ENCODE measurements at regions not wholly inside any gene's neighbourhood (a gene's known extent, or its start where the extent isn't known, plus 50 kb on each side); places are given as distances from the start of the nearest gene placed in this dataset.
"Not testable (repeated sequence)": the region's sequence is repeated elsewhere in the genome, so short reads cannot be mapped to it uniquely, and the experiment has no call there.

DNA sequence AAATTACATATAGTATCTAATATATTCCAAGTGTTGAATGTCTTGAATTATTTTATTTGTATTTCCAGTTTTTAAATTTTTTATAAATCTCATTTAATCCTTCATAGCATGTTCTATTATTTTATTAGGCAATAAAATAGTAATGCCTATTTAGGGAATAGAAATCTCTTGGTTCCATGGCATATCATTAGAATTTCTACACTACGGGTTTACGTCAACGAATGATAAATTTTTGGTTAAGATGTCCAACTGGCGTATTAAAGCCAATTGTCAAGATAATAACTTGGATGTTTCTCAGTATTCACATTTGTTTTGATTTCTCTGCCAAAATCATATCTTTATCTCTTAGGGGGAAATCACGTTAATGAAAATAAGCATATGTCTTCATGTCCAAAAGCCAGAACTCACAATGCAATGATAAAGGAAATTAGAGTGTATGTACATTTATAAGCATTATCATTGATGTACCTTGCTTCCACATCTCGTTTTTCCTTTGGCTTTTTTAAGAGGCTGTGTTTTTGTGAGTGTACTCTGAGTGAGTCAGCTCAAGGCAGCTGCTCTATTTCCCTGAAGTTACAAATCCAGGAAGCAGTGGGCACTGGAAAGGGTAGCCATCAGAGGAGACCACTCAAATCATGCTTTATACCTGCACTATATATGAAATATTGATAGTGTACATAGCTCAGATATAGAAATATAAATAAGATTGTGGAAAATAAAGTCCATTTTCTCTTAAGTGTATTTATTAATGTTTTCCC, 115.8 kb upstream of the PDE1A start:
- H3K27me3 Mint-ChIP-seq (ENCODE audit: low read depth): no peaks in the 10 kb centered on the region
- peaks cover 5% of the 10 kb centered on the region for H3K4me1 Mint-ChIP-seq
- TF ChIP-seq, protein P1, sequence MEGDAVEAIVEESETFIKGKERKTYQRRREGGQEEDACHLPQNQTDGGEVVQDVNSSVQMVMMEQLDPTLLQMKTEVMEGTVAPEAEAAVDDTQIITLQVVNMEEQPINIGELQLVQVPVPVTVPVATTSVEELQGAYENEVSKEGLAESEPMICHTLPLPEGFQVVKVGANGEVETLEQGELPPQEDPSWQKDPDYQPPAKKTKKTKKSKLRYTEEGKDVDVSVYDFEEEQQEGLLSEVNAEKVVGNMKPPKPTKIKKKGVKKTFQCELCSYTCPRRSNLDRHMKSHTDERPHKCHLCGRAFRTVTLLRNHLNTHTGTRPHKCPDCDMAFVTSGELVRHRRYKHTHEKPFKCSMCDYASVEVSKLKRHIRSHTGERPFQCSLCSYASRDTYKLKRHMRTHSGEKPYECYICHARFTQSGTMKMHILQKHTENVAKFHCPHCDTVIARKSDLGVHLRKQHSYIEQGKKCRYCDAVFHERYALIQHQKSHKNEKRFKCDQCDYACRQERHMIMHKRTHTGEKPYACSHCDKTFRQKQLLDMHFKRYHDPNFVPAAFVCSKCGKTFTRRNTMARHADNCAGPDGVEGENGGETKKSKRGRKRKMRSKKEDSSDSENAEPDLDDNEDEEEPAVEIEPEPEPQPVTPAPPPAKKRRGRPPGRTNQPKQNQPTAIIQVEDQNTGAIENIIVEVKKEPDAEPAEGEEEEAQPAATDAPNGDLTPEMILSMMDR (IDR thresholded peaks at IDR 0.05; ENCODE audit: unreplicated experiment): no peak
- no peak overlapping the region for H3K27ac Mint-ChIP-seq
- no peaks in the 10 kb centered on the region for H3K9me3 Mint-ChIP-seq
- no peak for DNase-seq (ENCODE audit: low spot score in 2 of 2, unreplicated experiment in 2 of 2)
- no peaks in the 10 kb centered on the region for H3K36me3 Mint-ChIP-seq
- no peak overlapping the region for H3K4me3 Mint-ChIP-seq

DNA sequence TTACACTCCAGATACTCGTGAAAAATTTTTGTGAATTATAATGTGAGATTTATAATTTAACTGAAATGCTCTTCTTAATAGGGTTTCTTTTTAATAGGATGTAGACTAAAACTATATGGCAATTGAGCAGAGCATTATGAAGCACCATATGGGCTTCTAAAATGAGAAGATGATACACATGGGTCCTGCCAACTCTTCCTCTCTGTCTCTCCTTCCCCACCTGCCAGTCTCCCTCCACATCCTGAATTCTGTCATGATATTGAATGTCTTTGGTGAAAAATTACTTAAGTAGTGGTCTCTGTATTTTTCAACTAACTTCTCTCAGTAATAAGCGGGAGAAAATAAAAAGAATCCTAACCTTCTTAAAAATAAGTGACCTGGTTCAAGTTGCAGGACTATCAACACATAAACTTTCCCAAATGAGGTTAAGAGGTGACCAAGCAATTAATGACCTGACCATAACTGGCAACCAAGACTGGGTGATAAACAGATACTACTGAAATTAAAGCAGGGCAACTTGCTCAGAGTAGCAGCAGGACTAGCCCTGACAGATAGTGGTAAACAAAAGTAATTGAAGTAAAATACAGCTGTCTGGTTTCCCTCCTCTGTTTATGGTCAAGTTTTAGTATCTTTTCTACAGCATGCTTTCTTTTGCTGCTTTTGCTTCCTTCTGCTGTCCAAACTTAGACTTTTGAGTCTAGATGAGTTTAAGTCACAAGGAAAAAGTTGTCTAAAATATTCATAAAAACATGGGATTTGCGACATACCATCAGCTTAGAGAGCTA, 117.1 kb upstream of the PDE1A start:
- Mint-ChIP-seq H3K4me1 (peaks cover 16% of the 10 kb centered on the region), H3K27me3 (ENCODE audit: low read depth) (no peaks in the 10 kb centered on the region)

DNA sequence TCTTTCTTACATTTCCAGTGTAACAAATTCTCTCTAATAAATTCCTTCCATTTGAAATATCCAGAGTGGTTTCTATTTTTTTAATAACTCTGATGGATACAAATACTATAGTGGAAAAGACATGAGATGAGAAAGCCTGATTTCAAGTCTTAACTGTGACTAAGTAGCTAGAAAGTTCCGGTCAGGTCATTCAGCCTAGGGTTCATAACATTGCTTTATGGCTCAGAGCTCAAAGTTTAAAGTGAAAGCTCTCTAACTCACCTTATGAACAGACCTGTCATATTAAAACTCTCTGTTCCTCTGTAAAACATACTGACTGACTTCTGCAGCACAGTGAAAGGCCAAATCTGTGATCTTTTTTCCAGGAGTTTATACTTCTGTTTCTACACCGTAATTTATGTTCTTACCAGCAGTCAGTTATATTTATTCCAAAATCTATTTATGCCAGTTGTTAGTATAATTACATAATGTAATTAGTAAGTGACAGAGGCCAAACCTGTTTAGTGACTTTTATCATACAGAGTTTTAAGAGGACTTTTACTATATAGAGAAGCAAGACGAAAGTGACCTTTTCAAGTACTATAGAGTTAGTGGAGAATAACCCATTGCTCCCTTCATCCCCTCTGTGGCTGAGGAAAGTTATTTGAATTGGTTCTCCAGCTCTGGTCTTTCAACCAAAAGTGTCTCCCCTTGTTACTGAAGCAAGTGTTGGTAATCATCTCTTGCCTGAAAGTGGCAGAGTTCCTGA, 118.8 kb upstream of the PDE1A start:
- no peak for DNase-seq (ENCODE audit: low spot score in 2 of 2, unreplicated experiment in 2 of 2)
- Mint-ChIP-seq H3K27ac (no peak overlapping the region), H3K4me1 (peaks cover 16% of the 10 kb centered on the region), H3K27me3 (ENCODE audit: low read depth) (no peaks in the 10 kb centered on the region), H3K36me3 (no peaks in the 10 kb centered on the region), H3K4me3 (no peak overlapping the region), H3K9me3 (no peaks in the 10 kb centered on the region)
- TF ChIP-seq, protein P1 (IDR thresholded peaks at IDR 0.05; ENCODE audit: unreplicated experiment): no peak

More for the DNA sequence above, 117.1 kb upstream of the PDE1A start:
- Mint-ChIP-seq H3K36me3 (no peaks in the 10 kb centered on the region), H3K4me3 (no peak overlapping the region), H3K9me3 (no peaks in the 10 kb centered on the region), H3K27ac (no peak overlapping the region)
- no peak for DNase-seq (ENCODE audit: low spot score in 2 of 2, unreplicated experiment in 2 of 2)
- TF ChIP-seq, protein P1 (IDR thresholded peaks at IDR 0.05; ENCODE audit: unreplicated experiment): no peak

DNA sequence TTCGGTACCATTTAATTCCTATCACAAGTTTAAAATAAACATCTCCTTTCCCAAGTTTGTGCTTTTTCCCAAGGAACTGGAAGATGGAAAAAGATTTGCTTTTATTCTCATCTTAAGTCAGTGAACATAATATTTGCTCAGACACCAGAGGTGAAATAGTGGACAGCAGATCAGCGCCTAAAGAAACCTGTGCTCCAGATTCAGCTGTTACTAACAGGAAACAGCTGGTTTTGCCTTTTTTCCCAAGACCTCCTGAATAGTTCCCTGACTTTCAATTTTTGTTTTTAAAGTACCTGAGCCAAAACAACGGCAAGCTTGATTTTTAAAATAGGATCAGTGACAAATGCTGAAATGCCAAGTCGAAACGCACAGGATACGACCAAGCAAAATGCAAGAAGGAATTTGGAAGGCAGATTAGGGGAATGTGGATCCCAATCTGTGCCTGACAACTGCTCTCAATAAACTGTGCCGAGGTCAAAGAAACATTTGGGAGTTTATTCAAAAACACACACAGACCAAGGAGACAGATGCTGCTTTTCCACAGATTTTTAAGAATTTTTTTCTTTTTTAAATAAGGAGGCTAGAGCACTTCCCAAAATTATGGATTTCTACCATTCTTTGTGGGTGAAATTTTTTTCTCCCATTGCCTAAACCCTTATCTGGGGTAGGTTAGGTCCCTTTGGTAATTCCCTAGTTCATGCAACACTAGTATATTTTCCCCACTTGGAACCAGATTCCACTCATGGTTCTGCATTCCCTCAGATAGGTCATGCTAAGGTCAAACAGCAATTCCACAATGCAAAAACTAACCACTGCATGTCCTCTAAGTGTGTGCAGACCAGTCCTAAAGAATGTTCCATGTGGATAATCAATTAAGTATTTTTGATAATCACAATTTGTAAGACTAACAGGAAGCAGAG, 121.5 kb upstream of the PDE1A start:
- no peak for DNase-seq (ENCODE audit: low spot score in 2 of 2, unreplicated experiment in 2 of 2)
- no peaks in the 10 kb centered on the region for H3K27me3 Mint-ChIP-seq (ENCODE audit: low read depth)
- peaks cover 13% of the 10 kb centered on the region for H3K4me1 Mint-ChIP-seq
- no peaks in the 10 kb centered on the region for H3K36me3 Mint-ChIP-seq
- no peaks in the 10 kb centered on the region for H3K9me3 Mint-ChIP-seq
- peak overlapping the region; percentile 45 for H3K27ac Mint-ChIP-seq
- no peak overlapping the region for H3K4me3 Mint-ChIP-seq
- TF ChIP-seq, protein P1 (IDR thresholded peaks at IDR 0.05; ENCODE audit: unreplicated experiment): no peak

DNA sequence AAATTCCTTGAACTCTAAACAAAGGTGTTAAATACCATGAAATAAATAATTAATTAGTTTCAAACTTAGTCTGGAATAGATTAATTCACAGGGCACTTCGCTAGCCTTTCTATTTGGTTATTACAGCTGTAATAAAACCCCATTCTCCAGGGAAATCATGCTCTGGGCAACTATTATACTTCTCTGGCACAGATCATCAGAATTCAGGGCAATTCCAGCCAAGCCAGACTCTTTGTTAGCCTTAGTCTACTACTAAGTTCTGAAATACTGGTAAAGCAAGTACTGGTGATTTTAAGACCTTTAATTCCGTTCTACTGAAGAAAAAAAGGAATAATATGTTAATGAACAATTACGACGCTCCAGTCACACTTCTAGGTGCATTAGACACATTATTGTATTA, 123.4 kb upstream of the PDE1A start:
- no peak for DNase-seq (ENCODE audit: low spot score in 2 of 2, unreplicated experiment in 2 of 2)
- H3K9me3 Mint-ChIP-seq: no peaks in the 10 kb centered on the region
- no peak overlapping the region for H3K27ac Mint-ChIP-seq
- H3K27me3 Mint-ChIP-seq (ENCODE audit: low read depth): no peaks in the 10 kb centered on the region
- H3K4me1 Mint-ChIP-seq: peaks cover 13% of the 10 kb centered on the region
- TF ChIP-seq, protein P1 (IDR thresholded peaks at IDR 0.05; ENCODE audit: unreplicated experiment): no peak
- no peaks in the 10 kb centered on the region for H3K36me3 Mint-ChIP-seq
- H3K4me3 Mint-ChIP-seq: no peak overlapping the region

DNA sequence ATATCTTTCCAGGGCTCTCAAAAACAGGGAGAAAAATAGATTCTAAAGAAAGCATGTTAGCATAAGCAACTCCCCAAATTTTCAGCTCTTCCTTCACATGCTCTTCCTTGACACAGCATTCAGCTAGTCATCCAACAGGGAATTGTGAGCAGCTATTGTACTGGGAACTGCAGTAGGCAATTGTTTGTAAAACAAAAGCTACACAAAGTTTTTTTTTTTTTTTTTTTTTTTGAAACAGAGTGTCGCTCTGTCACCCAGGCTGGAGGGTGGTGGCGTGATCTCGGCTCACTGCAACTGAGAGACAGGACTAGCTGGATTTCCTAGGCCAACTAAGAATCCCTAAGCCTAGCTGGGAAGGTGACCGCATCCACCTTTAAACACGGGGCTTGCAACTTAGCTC, 125.4 kb upstream of the PDE1A start:
- not testable (repeated sequence) for H3K4me3 Mint-ChIP-seq; H3K27ac Mint-ChIP-seq; H3K27me3 Mint-ChIP-seq (ENCODE audit: low read depth); H3K9me3 Mint-ChIP-seq; H3K36me3 Mint-ChIP-seq; DNase-seq (ENCODE audit: low spot score in 2 of 2, unreplicated experiment in 2 of 2)
- peaks cover 11% of the 10 kb centered on the region for H3K4me1 Mint-ChIP-seq

DNA sequence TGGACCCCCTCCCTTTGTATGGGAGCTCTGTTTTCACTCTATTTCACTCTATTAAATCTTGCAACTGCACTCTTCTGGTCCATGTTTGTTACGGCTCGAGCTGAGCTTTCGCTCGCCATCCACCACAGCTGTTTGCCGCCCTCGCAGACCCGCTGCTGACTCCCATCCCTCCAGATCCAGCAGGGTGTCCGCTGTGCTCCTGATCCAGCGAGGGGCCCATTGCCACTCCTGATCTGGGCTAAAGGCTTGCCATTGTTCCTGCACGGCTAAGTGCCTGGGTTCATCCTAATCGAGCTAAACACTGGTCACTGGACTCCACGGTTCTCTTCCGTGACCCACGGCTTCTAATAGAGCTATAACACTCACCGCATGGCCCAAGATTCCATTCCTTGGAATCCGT, 125.9 kb upstream of the PDE1A start:
- not testable (repeated sequence) for H3K27ac Mint-ChIP-seq; H3K9me3 Mint-ChIP-seq; H3K27me3 Mint-ChIP-seq (ENCODE audit: low read depth); H3K4me3 Mint-ChIP-seq; DNase-seq (ENCODE audit: low spot score in 2 of 2, unreplicated experiment in 2 of 2); H3K36me3 Mint-ChIP-seq
- H3K4me1 Mint-ChIP-seq: peaks cover 10% of the 10 kb centered on the region
